ENCODE measurements at regions not wholly inside any gene's neighbourhood (a gene's known extent, or its start where the extent isn't known, plus 50 kb on each side); places are given as distances from the start of the nearest gene placed in this dataset.

DNA sequence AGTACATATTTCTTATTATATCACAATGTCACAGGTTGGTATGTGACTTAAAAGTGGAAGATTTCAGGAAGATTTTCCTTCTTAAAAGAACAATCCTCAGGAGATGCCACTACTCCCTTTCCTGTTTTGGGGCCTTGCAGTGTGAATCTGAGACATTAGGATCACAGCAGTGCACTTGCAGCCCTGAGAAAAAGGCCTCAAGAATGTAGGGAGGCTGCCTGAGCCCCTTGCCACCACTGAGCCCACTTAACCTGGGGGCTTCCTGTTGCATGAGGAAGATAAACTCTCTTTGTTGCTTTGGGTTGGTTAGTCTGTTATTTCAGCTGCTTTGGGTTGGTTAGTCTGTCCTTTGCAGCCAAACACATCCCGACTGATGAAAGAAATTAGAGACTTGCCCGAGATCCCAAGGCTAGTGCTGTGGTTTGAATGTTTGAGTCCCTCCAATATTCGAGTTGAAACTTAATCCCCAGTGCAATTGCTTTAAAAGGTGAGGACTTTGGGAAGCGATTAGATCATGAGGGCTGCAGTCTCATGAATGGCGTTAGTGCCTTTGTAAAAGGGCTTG is 151.3 kb upstream of the SP4 start:
- TF ChIP-seq, protein P1, sequence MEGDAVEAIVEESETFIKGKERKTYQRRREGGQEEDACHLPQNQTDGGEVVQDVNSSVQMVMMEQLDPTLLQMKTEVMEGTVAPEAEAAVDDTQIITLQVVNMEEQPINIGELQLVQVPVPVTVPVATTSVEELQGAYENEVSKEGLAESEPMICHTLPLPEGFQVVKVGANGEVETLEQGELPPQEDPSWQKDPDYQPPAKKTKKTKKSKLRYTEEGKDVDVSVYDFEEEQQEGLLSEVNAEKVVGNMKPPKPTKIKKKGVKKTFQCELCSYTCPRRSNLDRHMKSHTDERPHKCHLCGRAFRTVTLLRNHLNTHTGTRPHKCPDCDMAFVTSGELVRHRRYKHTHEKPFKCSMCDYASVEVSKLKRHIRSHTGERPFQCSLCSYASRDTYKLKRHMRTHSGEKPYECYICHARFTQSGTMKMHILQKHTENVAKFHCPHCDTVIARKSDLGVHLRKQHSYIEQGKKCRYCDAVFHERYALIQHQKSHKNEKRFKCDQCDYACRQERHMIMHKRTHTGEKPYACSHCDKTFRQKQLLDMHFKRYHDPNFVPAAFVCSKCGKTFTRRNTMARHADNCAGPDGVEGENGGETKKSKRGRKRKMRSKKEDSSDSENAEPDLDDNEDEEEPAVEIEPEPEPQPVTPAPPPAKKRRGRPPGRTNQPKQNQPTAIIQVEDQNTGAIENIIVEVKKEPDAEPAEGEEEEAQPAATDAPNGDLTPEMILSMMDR (IDR thresholded peaks at IDR 0.05; ENCODE audit: unreplicated experiment), result no peak
- H3K27ac Mint-ChIP-seq, result no peak overlapping the region
- no peaks in the 10 kb centered on the region for H3K36me3 Mint-ChIP-seq
- H3K9me3 Mint-ChIP-seq, result peaks cover 8% of the 10 kb centered on the region
- H3K4me3 Mint-ChIP-seq, result no peak overlapping the region
- H3K27me3 Mint-ChIP-seq (ENCODE audit: low read depth), result peaks cover 7% of the 10 kb centered on the region
- no peak for DNase-seq (ENCODE audit: low spot score in 2 of 2, unreplicated experiment in 2 of 2)
- no peaks in the 10 kb centered on the region for H3K4me1 Mint-ChIP-seq

DNA sequence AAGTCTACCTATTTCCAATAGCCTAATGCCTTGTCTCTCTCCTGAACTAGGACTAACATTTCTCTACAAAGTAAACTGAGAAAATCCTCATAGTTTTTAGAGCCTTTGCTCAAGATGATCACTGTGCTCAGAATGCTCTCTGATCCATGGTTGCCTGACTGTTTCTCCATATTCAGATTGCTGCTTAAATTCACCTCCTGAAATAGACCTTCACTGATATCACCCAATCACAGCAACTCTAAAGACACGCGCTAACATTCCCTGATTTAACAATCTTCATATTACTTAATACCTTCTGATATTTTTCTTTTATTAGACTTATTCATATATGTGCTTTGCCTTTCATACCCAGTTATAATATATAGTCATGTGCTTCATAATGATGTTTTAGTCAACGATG is 148.9 kb upstream of the SP4 start:
- TF ChIP-seq, protein P1 (IDR thresholded peaks at IDR 0.05; ENCODE audit: unreplicated experiment), result no peak

DNA sequence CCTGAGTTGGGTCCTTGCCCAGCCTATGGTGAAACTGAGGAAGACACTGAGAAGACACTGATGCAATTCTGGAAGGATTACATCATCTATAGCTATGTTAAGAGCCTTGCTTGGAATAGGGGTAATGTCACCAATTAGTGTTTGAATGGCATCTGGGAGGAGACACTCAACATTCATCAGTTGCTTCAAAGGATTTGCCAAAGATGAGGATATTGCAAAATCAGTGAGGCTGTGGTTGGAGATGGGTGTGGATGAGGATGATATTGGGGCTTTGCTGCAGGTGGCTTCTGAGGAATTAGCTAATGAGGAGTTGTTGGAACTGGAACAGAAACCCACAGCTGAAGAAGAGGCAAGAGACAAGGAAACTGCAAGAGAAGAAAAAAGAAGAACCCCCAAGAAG is 146.7 kb upstream of the SP4 start:
- Mint-ChIP-seq H3K9me3 (peaks cover 8% of the 10 kb centered on the region), H3K27me3 (ENCODE audit: low read depth) (peaks cover 11% of the 10 kb centered on the region), H3K4me1 (no peaks in the 10 kb centered on the region), H3K4me3 (no peak overlapping the region), H3K36me3 (no peaks in the 10 kb centered on the region), H3K27ac (no peak overlapping the region)
- TF ChIP-seq, protein P1 (IDR thresholded peaks at IDR 0.05; ENCODE audit: unreplicated experiment), result no peak
- DNase-seq (ENCODE audit: low spot score in 2 of 2, unreplicated experiment in 2 of 2), result no peak

More for the DNA sequence above, 148.9 kb upstream of the SP4 start:
- Mint-ChIP-seq H3K36me3 (no peaks in the 10 kb centered on the region), H3K4me3 (no peak overlapping the region), H3K27ac (no peak overlapping the region), H3K9me3 (peaks cover 8% of the 10 kb centered on the region), H3K27me3 (ENCODE audit: low read depth) (peaks cover 4% of the 10 kb centered on the region), H3K4me1 (no peaks in the 10 kb centered on the region)
- DNase-seq (ENCODE audit: low spot score in 2 of 2, unreplicated experiment in 2 of 2), result no peak

DNA sequence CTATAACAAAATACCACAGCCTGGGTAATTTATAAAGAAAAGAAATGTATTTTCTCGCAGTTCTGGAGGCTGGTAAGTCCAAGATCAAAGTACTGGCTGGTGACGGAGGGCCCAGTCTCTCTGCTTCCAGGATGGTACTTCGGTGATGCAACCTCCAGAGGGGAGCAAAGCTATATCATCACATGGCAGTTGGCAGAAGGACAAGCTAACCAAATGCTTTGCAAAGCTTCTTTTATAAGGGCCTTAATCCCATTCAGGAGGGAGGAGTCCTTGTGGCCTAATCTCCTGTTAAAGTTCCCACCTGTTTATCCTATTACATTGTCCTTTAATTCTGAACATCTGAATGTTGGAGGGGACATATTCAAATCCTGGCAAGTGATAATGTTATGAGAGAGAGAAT is 134.1 kb upstream of the SP4 start:
- Mint-ChIP-seq H3K9me3 (no peaks in the 10 kb centered on the region), H3K4me3 (no peak overlapping the region), H3K4me1 (no peaks in the 10 kb centered on the region), H3K36me3 (no peaks in the 10 kb centered on the region), H3K27ac (no peak overlapping the region), H3K27me3 (ENCODE audit: low read depth) (peaks cover 23% of the 10 kb centered on the region)
- no peak for DNase-seq (ENCODE audit: low spot score in 2 of 2, unreplicated experiment in 2 of 2)
- TF ChIP-seq, protein P1 (IDR thresholded peaks at IDR 0.05; ENCODE audit: unreplicated experiment), result no peak

DNA sequence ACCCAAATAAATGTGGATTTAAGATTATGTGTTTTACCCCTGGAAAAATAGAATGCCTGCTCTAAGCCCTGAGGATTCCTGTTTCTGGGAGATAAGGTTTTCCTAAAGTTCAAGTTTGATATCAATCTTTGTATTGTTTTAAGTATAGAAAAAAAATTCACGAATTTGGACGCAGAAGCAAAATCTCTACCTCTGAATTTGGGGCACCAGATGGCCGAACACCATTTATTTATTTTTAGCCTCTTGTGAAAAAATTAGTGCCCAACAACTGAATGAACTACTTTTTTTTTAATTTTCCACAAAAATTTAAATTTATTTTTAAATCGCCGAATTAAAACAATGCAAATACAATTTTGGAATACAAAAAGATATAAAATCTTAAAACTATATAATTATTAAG is 128.1 kb upstream of the SP4 start:
- Mint-ChIP-seq H3K9me3 (no peaks in the 10 kb centered on the region), H3K36me3 (no peaks in the 10 kb centered on the region), H3K4me3 (no peak overlapping the region), H3K4me1 (no peaks in the 10 kb centered on the region), H3K27ac (no peak overlapping the region), H3K27me3 (ENCODE audit: low read depth) (peaks cover 26% of the 10 kb centered on the region)
- DNase-seq (ENCODE audit: low spot score in 2 of 2, unreplicated experiment in 2 of 2), result no peak
- TF ChIP-seq, protein P1 (IDR thresholded peaks at IDR 0.05; ENCODE audit: unreplicated experiment), result no peak

DNA sequence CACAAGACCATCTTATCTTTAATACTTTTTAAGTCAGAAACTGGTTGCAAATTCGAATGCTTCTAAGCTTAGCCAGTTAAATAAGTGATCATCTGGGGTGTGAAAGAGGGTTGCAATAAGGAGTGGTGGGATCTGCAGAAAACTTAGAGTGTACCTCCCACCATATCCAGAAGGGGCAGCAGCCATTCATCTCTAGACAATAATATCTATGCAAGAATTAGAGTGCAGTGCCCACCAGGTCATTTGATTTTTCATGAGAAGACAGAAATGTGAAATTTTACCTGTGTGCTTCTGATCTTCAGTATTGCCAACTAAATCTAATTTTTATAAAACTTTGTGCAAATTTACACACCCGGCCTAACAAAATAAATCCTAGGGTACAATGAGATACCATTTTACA is 127.2 kb upstream of the SP4 start:
- Mint-ChIP-seq H3K36me3 (no peaks in the 10 kb centered on the region), H3K27me3 (ENCODE audit: low read depth) (peaks cover 26% of the 10 kb centered on the region), H3K27ac (no peak overlapping the region), H3K4me1 (no peaks in the 10 kb centered on the region), H3K4me3 (no peak overlapping the region), H3K9me3 (no peaks in the 10 kb centered on the region)
- TF ChIP-seq, protein P1 (IDR thresholded peaks at IDR 0.05; ENCODE audit: unreplicated experiment), result no peak
- DNase-seq (ENCODE audit: low spot score in 2 of 2, unreplicated experiment in 2 of 2), result no peak
